Ectodermal cell (in vitro differentiated cells): ENCODE measurements at regions not wholly inside any gene's neighbourhood (a gene's known extent, or its start where the extent isn't known, plus 50 kb on each side); places are given as distances from the start of the nearest gene placed in this dataset.
A peak's percentile ranks its signal among the peaks of the same experiment; 100 is the strongest.
"Not testable (repeated sequence)": the region's sequence is repeated elsewhere in the genome, so short reads cannot be mapped to it uniquely, and the experiment has no call there.

Source experiments
- H3K27ac ChIP-seq: 2 replicates; pipeline ENCODE4 v1.7.0; 2013; ENCODE audit warnings: mild to moderate bottlenecking, low read depth, low read length; ENCODE audit not compliant: insufficient read depth, poor library complexity, severe bottlenecking
- H3K27me3 ChIP-seq: 2 replicates; pipeline ENCODE4 v1.7.0; 2013; ENCODE audit warnings: mild to moderate bottlenecking, low read length; ENCODE audit not compliant: insufficient read depth, control insufficient read depth, poor library complexity, severe bottlenecking
- H3K36me3 ChIP-seq: one replicate; pipeline ENCODE4 v1.7.0; 2013; ENCODE audit warnings: low read length; ENCODE audit not compliant: control insufficient read depth, insufficient read depth
- H3K4me1 ChIP-seq: one replicate; pipeline ENCODE4 v1.7.0; 2013; ENCODE audit warnings: low read length; ENCODE audit not compliant: control insufficient read depth, insufficient read depth
- H3K4me3 ChIP-seq: 2 replicates; pipeline ENCODE4 v1.7.0; 2013; ENCODE audit warnings: low read depth, low read length, control low read depth; ENCODE audit not compliant: insufficient read depth
- H3K9me3 ChIP-seq: 2 replicates; pipeline ENCODE4 v1.7.0; 2013; ENCODE audit warnings: mild to moderate bottlenecking, low read length, moderate library complexity; ENCODE audit not compliant: control insufficient read depth
- WGBS, 2 experiments: methylation state at CpG; one replicate each; pipeline ENCODE4 v1.1.7; 2013; ENCODE audit warnings: missing lambda C conversion rate in 2 of 2; 5-methylcytosine and 5-hydroxymethylcytosine counted together

- not testable (repeated sequence) for H3K36me3 ChIP-seq, H3K27ac ChIP-seq, H3K4me1 ChIP-seq, H3K27me3 ChIP-seq, H3K4me3 ChIP-seq, H3K9me3 ChIP-seq
- WGBS, 2 experiments: 98 to 100% methylated on average over 1 of the region's 1 CpG
These were observed 56.1 kb downstream of the ZNF22 start for GRCh38 chr10:45056806-45057205.

- no peaks in the 10 kb centered on the region for H3K9me3 ChIP-seq
- H3K36me3 ChIP-seq: no peaks in the 10 kb centered on the region
- no peak overlapping the region for H3K27ac ChIP-seq
- H3K4me1 ChIP-seq: no peaks in the 10 kb centered on the region
- WGBS, 2 experiments: 94 to 100% methylated on average over 1 of the region's 1 CpG
- no peaks in the 10 kb centered on the region for H3K27me3 ChIP-seq
- no peak overlapping the region for H3K4me3 ChIP-seq
These were observed 57.9 kb downstream of the ZNF22 start for GRCh38 chr10:45058580-45058979.

DNA sequence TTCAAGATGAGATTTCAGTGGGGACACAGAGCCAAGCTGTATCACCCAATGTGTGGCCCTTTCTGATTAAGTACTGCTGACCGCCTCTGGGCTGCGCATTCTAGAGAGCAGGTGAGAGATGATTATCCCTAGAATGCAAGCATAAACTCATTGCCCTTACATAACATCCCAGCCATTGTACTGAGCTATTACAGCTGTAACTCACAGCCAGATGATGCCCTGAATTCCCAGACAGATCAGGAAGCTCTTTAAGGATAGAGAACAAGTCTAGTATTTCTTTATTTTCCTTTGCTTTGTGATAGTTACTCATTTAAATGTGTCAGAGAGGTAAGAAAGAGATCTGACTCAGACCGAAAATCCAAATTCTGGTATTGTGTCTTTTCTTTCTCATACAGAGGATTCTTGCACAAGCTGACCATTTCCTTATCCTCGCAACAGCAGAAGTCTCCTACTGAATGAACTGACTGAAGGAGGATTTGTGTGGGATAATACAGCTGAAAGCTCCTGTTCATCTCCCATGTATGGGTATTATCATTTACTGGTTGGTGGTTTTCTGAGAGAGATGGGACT is 58.4 kb downstream of the ZNF22 start:
- Histone ChIP-seq H3K27me3 (no peaks in the 10 kb centered on the region), H3K27ac (no peak overlapping the region), H3K36me3 (no peaks in the 10 kb centered on the region), H3K4me1 (no peaks in the 10 kb centered on the region), H3K9me3 (no peaks in the 10 kb centered on the region), H3K4me3 (no peak overlapping the region)
- 93 to 94% methylated on average over 4 of the region's 4 CpGs for WGBS, 2 experiments

DNA sequence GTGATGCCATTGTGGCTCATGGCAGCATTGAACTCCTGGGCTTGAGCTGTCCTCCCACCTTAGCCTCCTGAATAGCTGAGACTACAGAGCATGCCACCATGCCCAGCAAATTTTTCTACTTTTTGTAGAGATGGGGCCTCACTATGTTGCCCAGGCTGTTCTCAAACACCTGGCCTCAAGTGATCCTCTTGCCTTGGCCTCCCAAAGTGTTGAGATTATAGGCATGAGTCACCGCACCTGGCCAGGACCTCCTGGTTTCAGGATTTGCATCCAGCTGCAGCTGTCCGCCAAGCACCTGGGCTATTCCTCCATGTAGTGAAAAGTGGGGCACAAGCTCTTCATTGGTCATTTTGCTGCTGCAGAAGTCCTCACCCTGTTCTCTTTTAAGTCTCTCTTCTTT is 58.9 kb downstream of the ZNF22 start:
- 93% methylated on average over 2 of the region's 2 CpGs for WGBS, 2 experiments
- no peak overlapping the region for H3K27ac ChIP-seq
- no peaks in the 10 kb centered on the region for H3K27me3 ChIP-seq
- H3K36me3 ChIP-seq: no peaks in the 10 kb centered on the region
- H3K9me3 ChIP-seq: no peaks in the 10 kb centered on the region
- no peaks in the 10 kb centered on the region for H3K4me1 ChIP-seq
- no peak overlapping the region for H3K4me3 ChIP-seq

- no peaks in the 10 kb centered on the region for H3K4me1 ChIP-seq
- H3K27ac ChIP-seq: no peak overlapping the region
- no peaks in the 10 kb centered on the region for H3K27me3 ChIP-seq
- H3K9me3 ChIP-seq: no peaks in the 10 kb centered on the region
- WGBS, 2 experiments: 85 to 87% methylated on average over 8 of the region's 8 CpGs
- H3K36me3 ChIP-seq: no peaks in the 10 kb centered on the region
- no peak overlapping the region for H3K4me3 ChIP-seq
These were observed 61.3 kb downstream of the ZNF22 start for GRCh38 chr10:45061982-45062381.

- no peaks in the 10 kb centered on the region for H3K36me3 ChIP-seq
- H3K9me3 ChIP-seq: no peaks in the 10 kb centered on the region
- no peaks in the 10 kb centered on the region for H3K4me1 ChIP-seq
- H3K27ac ChIP-seq: no peak overlapping the region
- WGBS, 2 experiments: 90 to 97% methylated on average over 5 to 8 of the region's 8 CpGs
- no peaks in the 10 kb centered on the region for H3K27me3 ChIP-seq
- H3K4me3 ChIP-seq: no peak overlapping the region
These were observed 63.0 kb downstream of the ZNF22 start for GRCh38 chr10:45063591-45064231.

DNA sequence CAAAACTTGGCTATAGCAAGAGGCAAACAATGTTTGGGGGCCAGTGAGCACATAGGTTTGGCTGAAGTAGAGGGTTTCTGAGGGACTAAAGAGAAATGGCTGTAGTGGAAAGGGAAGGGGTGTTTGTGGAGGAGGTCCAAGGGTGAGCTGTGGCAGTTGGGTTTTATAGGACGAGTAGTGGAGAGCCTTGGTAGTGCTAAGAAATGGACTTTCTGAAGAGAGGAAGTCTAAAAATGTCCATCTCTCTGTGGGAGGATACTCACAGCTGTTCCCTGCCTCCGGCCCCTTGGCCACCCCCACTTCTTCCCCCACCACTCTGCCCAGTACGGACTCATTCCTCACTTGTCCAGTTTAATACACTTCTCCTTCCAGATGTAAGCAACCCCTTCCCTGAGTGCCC is 64.3 kb downstream of the ZNF22 start:
- H3K4me1 ChIP-seq: no peaks in the 10 kb centered on the region
- WGBS, 2 experiments: 82 to 89% methylated on average over 3 of the region's 3 CpGs
- no peak overlapping the region for H3K27ac ChIP-seq
- no peak overlapping the region for H3K4me3 ChIP-seq
- no peaks in the 10 kb centered on the region for H3K36me3 ChIP-seq
- H3K9me3 ChIP-seq: no peaks in the 10 kb centered on the region
- no peaks in the 10 kb centered on the region for H3K27me3 ChIP-seq

DNA sequence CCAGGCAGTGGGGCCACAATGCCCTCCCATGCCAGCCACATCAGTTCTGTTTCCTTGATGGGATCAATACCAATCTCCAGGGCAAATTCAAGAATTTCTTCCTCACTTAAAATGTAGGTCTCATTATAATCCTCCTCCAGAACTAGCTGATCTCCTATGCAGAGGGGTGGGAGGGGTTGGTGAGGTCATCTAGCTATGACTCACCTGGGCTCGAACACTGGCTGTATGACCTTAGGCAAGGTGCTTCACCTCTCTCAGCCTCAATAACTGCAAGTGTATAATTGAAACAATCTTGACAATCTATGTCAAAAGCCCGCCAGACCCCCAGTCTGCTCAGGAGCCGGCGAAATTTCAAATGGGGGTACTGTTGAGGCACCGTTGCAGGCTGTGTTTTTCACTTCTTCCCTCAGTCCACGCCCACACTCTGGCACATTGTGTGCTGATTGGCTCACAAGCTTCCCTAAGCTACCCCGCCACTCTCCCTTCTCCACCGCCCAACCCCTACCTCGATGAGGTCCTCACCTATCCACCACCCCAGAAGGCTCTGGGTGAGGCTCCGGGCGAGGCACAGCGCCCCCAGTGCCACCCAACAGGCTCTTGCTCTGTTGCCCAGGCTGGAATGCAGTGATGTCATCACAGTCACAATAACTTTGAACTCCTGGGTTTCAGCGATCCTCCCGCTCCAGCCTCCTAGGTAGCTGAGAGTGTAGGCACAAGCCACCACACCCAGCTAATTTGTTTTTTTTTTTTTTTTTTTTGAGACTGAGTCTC is 70.5 kb downstream of the ZNF22 start:
- no peaks in the 10 kb centered on the region for H3K27me3 ChIP-seq
- no peak overlapping the region for H3K4me3 ChIP-seq
- peaks cover 9% of the 10 kb centered on the region for H3K4me1 ChIP-seq
- H3K36me3 ChIP-seq: no peaks in the 10 kb centered on the region
- H3K9me3 ChIP-seq: no peaks in the 10 kb centered on the region
- no peak overlapping the region for H3K27ac ChIP-seq
- WGBS, 2 experiments: 93 to 94% methylated on average over 14 of the region's 14 CpGs

- H3K4me3 ChIP-seq: no peak overlapping the region
- no peaks in the 10 kb centered on the region for H3K27me3 ChIP-seq
- H3K4me1 ChIP-seq: peaks cover 21% of the 10 kb centered on the region
- no peaks in the 10 kb centered on the region for H3K36me3 ChIP-seq
- 90 to 98% methylated on average over 4 of the region's 4 CpGs for WGBS, 2 experiments
- H3K9me3 ChIP-seq: no peaks in the 10 kb centered on the region
- no peak overlapping the region for H3K27ac ChIP-seq
These were observed 74.5 kb downstream of the ZNF22 start for GRCh38 chr10:45075216-45075615.

GRCh38 chr10:45075826-45076380 is 75.2 kb downstream of the ZNF22 start:
- Histone ChIP-seq H3K36me3 (no peaks in the 10 kb centered on the region), H3K4me3 (no peak overlapping the region), H3K4me1 (peaks cover 21% of the 10 kb centered on the region), H3K27ac (peak overlapping the region; percentile 23), H3K9me3 (no peaks in the 10 kb centered on the region), H3K27me3 (no peaks in the 10 kb centered on the region)
- 56% methylated on average over 4 to 6 of the region's 6 CpGs for WGBS, 2 experiments
